C4-2B (cell line): ENCODE measurements at regions not wholly inside any gene's neighbourhood (a gene's known extent, or its start where the extent isn't known, plus 50 kb on each side); places are given as distances from the start of the nearest gene placed in this dataset.

Experiments used
- H3K27ac ChIP-seq: fragments of 450-650 bp; 2 replicates; pipeline ENCODE4 v1.5.1; 2017
- CTCF ChIP-seq: fragments of 450-650 bp; conservative IDR thresholded peaks from 2 replicates; pipeline ENCODE4 v1.5.1; 2017; ENCODE audit warnings: mild to moderate bottlenecking
- ZFX ChIP-seq: fragments of 450-650 bp; IDR thresholded peaks from 2 replicates; pipeline ENCODE4 v1.6.1; 2017

GRCh38 chr5:144945503-144945902, 774.8 kb downstream of the KCTD16 start:
- TF ChIP-seq CTCF = no peak
- no peak for TF ChIP-seq ZFX
- H3K27ac ChIP-seq = no peak overlapping the region

GRCh38 chr5:144944936-144945335, 774.3 kb downstream of the KCTD16 start:
- TF ChIP-seq ZFX (no peak), CTCF (no peak)
- no peak overlapping the region for H3K27ac ChIP-seq

GRCh38 chr5:144941004-144941403, 770.3 kb downstream of the KCTD16 start:
- no peak overlapping the region for H3K27ac ChIP-seq
- TF ChIP-seq ZFX = no peak
- no peak for TF ChIP-seq CTCF

- no peak overlapping the region for H3K27ac ChIP-seq
- TF ChIP-seq CTCF = no peak
Observed at GRCh38 chr5:144918371-144918770, 747.7 kb downstream of the KCTD16 start.

GRCh38 chr5:144915452-144915851, 744.8 kb downstream of the KCTD16 start:
- TF ChIP-seq ZFX (no peak), CTCF (no peak)
- H3K27ac ChIP-seq = no peak overlapping the region

GRCh38 chr5:144913661-144914060, 743.0 kb downstream of the KCTD16 start:
- TF ChIP-seq ZFX (no peak), CTCF (no peak)
- no peak overlapping the region for H3K27ac ChIP-seq

- TF ChIP-seq CTCF = no peak
- no peak for TF ChIP-seq ZFX
Observed at GRCh38 chr5:144896473-144896872, 725.8 kb downstream of the KCTD16 start.

GRCh38 chr5:144886668-144887067, 716.0 kb downstream of the KCTD16 start:
- no peak for TF ChIP-seq CTCF
- no peak for TF ChIP-seq ZFX
- no peak overlapping the region for H3K27ac ChIP-seq

More at GRCh38 chr5:144896473-144896872, 725.8 kb downstream of the KCTD16 start:
- H3K27ac ChIP-seq = no peak overlapping the region
